ENCODE measurements at regions not wholly inside any gene's neighbourhood (a gene's known extent, or its start where the extent isn't known, plus 50 kb on each side); places are given as distances from the start of the nearest gene placed in this dataset.

- H3K4me1 ChIP-seq (ENCODE audit: low read depth, poor library complexity, severe bottlenecking): no peaks in the 10 kb centered on the region
- H3K36me3 ChIP-seq (ENCODE audit: insufficient read depth): no peaks in the 10 kb centered on the region
- H3K27me3 ChIP-seq (ENCODE audit: insufficient read depth, low read depth): no peaks in the 10 kb centered on the region
- H2AFZ ChIP-seq (ENCODE audit: low read depth): no peak overlapping the region
- no peak overlapping the region for H3K9ac ChIP-seq
- TF ChIP-seq CTCF (conservative IDR thresholded peaks at IDR 0.05; ENCODE audit: low read depth, low read length): no peak
- no peak overlapping the region for H3K4me2 ChIP-seq
- no peaks in the 10 kb centered on the region for H4K20me1 ChIP-seq (ENCODE audit: insufficient read depth)
- no peaks in the 10 kb centered on the region for H3K79me2 ChIP-seq (ENCODE audit: insufficient read depth, low read depth)
- H3K27ac ChIP-seq: no peak overlapping the region
- H3K4me3 ChIP-seq (IDR thresholded peaks at IDR 0.05; ENCODE audit: insufficient read depth, low read depth, low read length): no peak overlapping the region
Observed at GRCh38 chrX:17968367-17968766, 107.3 kb upstream of the RAI2 start.

GRCh38 chrX:17967888-17968287 is 106.8 kb upstream of the RAI2 start:
- no peak for TF ChIP-seq CTCF (conservative IDR thresholded peaks at IDR 0.05; ENCODE audit: low read depth, low read length)

DNA sequence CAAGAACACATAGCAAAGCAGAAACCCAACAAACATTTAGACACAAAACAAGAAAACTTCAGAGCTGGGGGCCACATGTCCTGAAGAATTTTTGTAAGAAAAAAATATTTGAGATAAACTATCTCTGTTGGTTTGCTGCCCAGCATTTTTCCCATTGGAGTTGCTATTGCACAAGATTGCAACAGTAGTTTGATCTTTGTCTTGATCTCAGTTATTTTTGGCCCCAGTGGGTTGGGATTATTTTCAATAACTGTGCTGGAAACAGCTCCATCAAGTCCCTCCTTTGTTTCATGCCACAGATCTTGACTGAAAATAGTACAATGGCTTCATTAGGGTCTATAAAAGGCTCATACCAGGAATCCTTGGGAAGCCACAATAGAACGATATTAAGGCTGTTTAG is 103.8 kb upstream of the RAI2 start:
- no peaks in the 10 kb centered on the region for H3K27me3 ChIP-seq (ENCODE audit: insufficient read depth, low read depth)
- H3K9ac ChIP-seq: no peak overlapping the region
- H3K79me2 ChIP-seq (ENCODE audit: insufficient read depth, low read depth): no peaks in the 10 kb centered on the region
- H3K4me2 ChIP-seq: no peak overlapping the region
- no peaks in the 10 kb centered on the region for H3K36me3 ChIP-seq (ENCODE audit: insufficient read depth)
- H4K20me1 ChIP-seq (ENCODE audit: insufficient read depth): no peaks in the 10 kb centered on the region
- no peaks in the 10 kb centered on the region for H3K4me1 ChIP-seq (ENCODE audit: low read depth, poor library complexity, severe bottlenecking)
- no peak for TF ChIP-seq CTCF (conservative IDR thresholded peaks at IDR 0.05; ENCODE audit: low read depth, low read length)
- no peak overlapping the region for H3K27ac ChIP-seq
- no peak overlapping the region for H2AFZ ChIP-seq (ENCODE audit: low read depth)
- no peak overlapping the region for H3K4me3 ChIP-seq (IDR thresholded peaks at IDR 0.05; ENCODE audit: insufficient read depth, low read depth, low read length)

More at GRCh38 chrX:17967888-17968287, 106.8 kb upstream of the RAI2 start:
- Histone ChIP-seq H2AFZ (ENCODE audit: low read depth) (no peak overlapping the region), H3K27me3 (ENCODE audit: insufficient read depth, low read depth) (no peaks in the 10 kb centered on the region), H3K4me3 (IDR thresholded peaks at IDR 0.05; ENCODE audit: insufficient read depth, low read depth, low read length) (no peak overlapping the region), H3K79me2 (ENCODE audit: insufficient read depth, low read depth) (no peaks in the 10 kb centered on the region), H3K4me2 (no peak overlapping the region), H3K36me3 (ENCODE audit: insufficient read depth) (no peaks in the 10 kb centered on the region), H3K9ac (no peak overlapping the region), H3K4me1 (ENCODE audit: low read depth, poor library complexity, severe bottlenecking) (no peaks in the 10 kb centered on the region), H3K27ac (no peak overlapping the region), H4K20me1 (ENCODE audit: insufficient read depth) (no peaks in the 10 kb centered on the region)

- H3K36me3 ChIP-seq (ENCODE audit: insufficient read depth): no peaks in the 10 kb centered on the region
- H3K79me2 ChIP-seq (ENCODE audit: insufficient read depth, low read depth): no peaks in the 10 kb centered on the region
- H3K27me3 ChIP-seq (ENCODE audit: insufficient read depth, low read depth): no peaks in the 10 kb centered on the region
- H3K27ac ChIP-seq: no peak overlapping the region
- H4K20me1 ChIP-seq (ENCODE audit: insufficient read depth): no peaks in the 10 kb centered on the region
- no peak overlapping the region for H3K9ac ChIP-seq
- H3K4me1 ChIP-seq (ENCODE audit: low read depth, poor library complexity, severe bottlenecking): no peaks in the 10 kb centered on the region
- no peak overlapping the region for H2AFZ ChIP-seq (ENCODE audit: low read depth)
- no peak for TF ChIP-seq CTCF (conservative IDR thresholded peaks at IDR 0.05; ENCODE audit: low read depth, low read length)
- H3K4me2 ChIP-seq: no peak overlapping the region
- H3K4me3 ChIP-seq (IDR thresholded peaks at IDR 0.05; ENCODE audit: insufficient read depth, low read depth, low read length): no peak overlapping the region
Observed at GRCh38 chrX:17960891-17961290, 99.8 kb upstream of the RAI2 start.
